HepG2 (cell line): ENCODE measurements at regions not wholly inside any gene's neighbourhood (a gene's known extent, or its start where the extent isn't known, plus 50 kb on each side); places are given as distances from the start of the nearest gene placed in this dataset.

Experiments used
- ATAC-seq: fragments of 200-7000 bp; cut with Tn5 transposase; 3 replicates; pipeline ENCODE4 v1.9.1; 2020; ENCODE audit warnings: mild to moderate bottlenecking, moderate library complexity
- BruUV-seq: library from RNA; stranded (reverse); fragments of 400-500 nt; replicated peaks from 2 replicates; lab custom pipeline; 2021; lab: Mats Ljungman, UMichigan
- CTCF ChIA-PET: fragments of 300-600 bp; formaldehyde crosslinking; extraction: SDS; loops from one replicate; lab custom pipeline; 2021; ENCODE audit warnings: low total read pairs, inconsistent platforms, low intra/inter-chr PET ratio; lab: Yijun Ruan, JAX
- POLR2A ChIA-PET: fragments of 350-600 bp; sonication (Branson Sonifier 250); formaldehyde crosslinking; loops from one replicate; lab custom pipeline; 2020; ENCODE audit warnings: antibody characterized with exemption, inconsistent platforms; lab: Yijun Ruan, JAX
- DNase-seq: peaks from one replicate; pipeline ENCODE4 v3.0.0-alpha.2; 2015; ENCODE audit warnings: low spot score
- FAIRE-seq: peaks from 3 replicates; lab custom pipeline; 2011; peaks lifted over from hg19 to GRCh38; lab: Jason Lieb, UNC
- H2AFZ ChIP-seq: one replicate; pipeline ENCODE4 v1.6.1; 2011; ENCODE audit warnings: low read length, inconsistent platforms
- H3K27ac ChIP-seq: fragments of 300-600 bp; 3 replicates; pipeline ENCODE4 v1.8.0; 2011; ENCODE audit warnings: mixed run types, mild to moderate bottlenecking, mixed read lengths, low read length, inconsistent platforms; ENCODE audit not compliant: insufficient read depth; ENCODE audit errors: extremely low read length
- H3K27me3 ChIP-seq, 2 experiments: fragments of 200-600 bp in 1 of 2; 2 replicates in 1 of 2; 3 replicates in 1 of 2; pipeline versions ENCODE4 v1.6.0 to v1.8.0; 2011; ENCODE audit warnings: low read length in 2 of 2, mild to moderate bottlenecking in 2 of 2, moderate library complexity in 2 of 2, inconsistent platforms in 1 of 2; ENCODE audit not compliant: insufficient read depth in 2 of 2, control insufficient read depth in 1 of 2
- H3K36me3 ChIP-seq, 2 experiments: fragments of 200-600 bp in 1 of 2; replicated peaks in 1 of 2; 2 replicates in 1 of 2; 3 replicates in 1 of 2; pipeline versions ENCODE4 v1.5.1 to v1.8.0; 2011; ENCODE audit warnings: low read length in 2 of 2, inconsistent platforms in 1 of 2; ENCODE audit not compliant: insufficient read depth in 2 of 2, control insufficient read depth in 1 of 2
- H3K4me1 ChIP-seq: 2 replicates; pipeline ENCODE4 v1.5.1; 2012; ENCODE audit warnings: low read length, inconsistent platforms; ENCODE audit not compliant: insufficient read depth
- H3K4me2 ChIP-seq: 2 replicates; pipeline ENCODE4 v1.6.0; 2011; ENCODE audit warnings: low read depth, low read length, inconsistent platforms
- H3K4me3 ChIP-seq, 3 experiments: fragments of 200-600 bp in 1 of 3; sonication (generic), shearing (Covaris generic) in 1 of 3; replicated peaks in 1 of 3; 2 replicates each; pipeline ENCODE4 v1.5.1; 2011 to 2016; ENCODE audit warnings: low read length in 3 of 3, inconsistent platforms in 2 of 3, low read depth in 2 of 3, mild to moderate bottlenecking in 2 of 3, control low read depth in 1 of 3, mixed read lengths in 1 of 3; ENCODE audit not compliant: insufficient read depth in 1 of 3
- H3K79me2 ChIP-seq: one replicate; pipeline ENCODE4 v1.6.1; 2011; ENCODE audit warnings: low read length, inconsistent platforms; ENCODE audit not compliant: insufficient read depth
- H3K9ac ChIP-seq: 2 replicates; pipeline ENCODE4 v1.6.0; 2011; ENCODE audit warnings: mild to moderate bottlenecking, low read depth, low read length, inconsistent platforms; ENCODE audit not compliant: insufficient read depth
- H3K9me3 ChIP-seq: 2 replicates; pipeline ENCODE4 v1.5.1; 2012; ENCODE audit warnings: mild to moderate bottlenecking, low read length
- H4K20me1 ChIP-seq: 2 replicates; pipeline ENCODE4 v1.6.0; 2011; ENCODE audit warnings: inconsistent platforms, mild to moderate bottlenecking, low read length, moderate library complexity; ENCODE audit not compliant: insufficient read depth
- GATAD1 ChIP-seq: IDR thresholded peaks from 2 replicates; pipeline ENCODE4 v1.6.1; 2016; ENCODE audit warnings: missing genetic modification reagents, missing compliant biosample characterization
- HNF4A ChIP-seq: sonication (generic); formaldehyde crosslinking; IDR thresholded peaks from 2 replicates; pipeline ENCODE4 v1.4.0; 2020; ENCODE audit warnings: missing genetic modification reagents
- MLLT10 ChIP-seq: sonication (generic); formaldehyde crosslinking; IDR thresholded peaks from 2 replicates; pipeline ENCODE4 v1.4.0; 2020; ENCODE audit warnings: missing genetic modification reagents
- MTF2 ChIP-seq: sonication (generic); formaldehyde crosslinking; IDR thresholded peaks from 2 replicates; pipeline ENCODE4 v1.5.0; 2020; ENCODE audit warnings: missing genetic modification reagents, borderline replicate concordance
- NFYB ChIP-seq: sonication (generic); formaldehyde crosslinking; IDR thresholded peaks from 2 replicates; pipeline ENCODE4 v1.4.0; 2020; ENCODE audit warnings: missing genetic modification reagents
- SAP130 ChIP-seq: IDR thresholded peaks from 2 replicates; pipeline ENCODE4 v1.6.1; 2016; ENCODE audit warnings: low read depth
- SSRP1 ChIP-seq: IDR thresholded peaks from 2 replicates; pipeline ENCODE4 v1.6.1; 2016; ENCODE audit warnings: control low read depth
- ZFP37 ChIP-seq: sonication (generic); formaldehyde crosslinking; IDR thresholded peaks from 2 replicates; pipeline ENCODE4 v1.4.0; 2020; ENCODE audit warnings: missing genetic modification reagents, borderline replicate concordance
- ZNF20 ChIP-seq: sonication (generic); formaldehyde crosslinking; IDR thresholded peaks from 2 replicates; pipeline ENCODE4 v1.4.0; 2020; ENCODE audit warnings: mild to moderate bottlenecking, moderate library complexity, missing genetic modification reagents
- ZNF329 ChIP-seq: sonication (generic); formaldehyde crosslinking; IDR thresholded peaks from 2 replicates; pipeline ENCODE4 v1.9.0; 2021; ENCODE audit warnings: low read depth, mild to moderate bottlenecking, missing genetic modification reagents
- ZNF563 ChIP-seq: sonication (generic); formaldehyde crosslinking; IDR thresholded peaks from 2 replicates; pipeline ENCODE4 v1.8.0; 2022; ENCODE audit warnings: mild to moderate bottlenecking, moderate library complexity, missing genetic modification reagents
- ZSCAN20 ChIP-seq: sonication (generic); formaldehyde crosslinking; IDR thresholded peaks from 2 replicates; pipeline ENCODE4 v1.4.0; 2020; ENCODE audit warnings: missing genetic modification reagents, mild to moderate bottlenecking, borderline replicate concordance
- WGBS: methylation state at CpG from one replicate; pipeline ENCODE4 v1.1.6; 2017; ENCODE audit warnings: low lambda C conversion rate; 5-methylcytosine and 5-hydroxymethylcytosine counted together
- in situ Hi-C: cut with HindIII; loops from 2 replicates; pipeline ENCODE4 v1.10.0; 2017; ENCODE audit warnings: low pct_unique_long_range_greater_than_20kb; ENCODE audit not compliant: extremely low pct_ligation_motif_present
- intact Hi-C: fragments of 100-400 bp; cut with micrococcal nuclease; formaldehyde crosslinking; loops from one replicate; pipeline ENCODE4 v1.10.0; 2022; ENCODE audit not compliant: unreplicated experiment
- TF ChIP-seq, protein P1 (sequence below), 2 experiments: fragments of 450-650 bp in 1 of 2; sonication (generic) in 1 of 2; formaldehyde crosslinking; IDR thresholded peaks; 2 replicates each; pipeline versions ENCODE4 v1.5.0 to v1.8.0; 2020 to 2022; ENCODE audit warnings: mild to moderate bottlenecking in 1 of 2, missing genetic modification reagents in 1 of 2
- TF ChIP-seq, protein P2 (sequence below): sonication (generic); formaldehyde crosslinking; IDR thresholded peaks from 2 replicates; pipeline ENCODE4 v1.8.0; 2022; ENCODE audit warnings: missing genetic modification reagents, mild to moderate bottlenecking, borderline replicate concordance
- TF ChIP-seq, protein P3 (sequence below): sonication (generic); formaldehyde crosslinking; conservative IDR thresholded peaks from 2 replicates; pipeline ENCODE4 v1.5.0; 2020; ENCODE audit warnings: missing genetic modification reagents
- TF ChIP-seq, protein P4 (sequence below): sonication (generic); formaldehyde crosslinking; IDR thresholded peaks from 2 replicates; pipeline ENCODE4 v1.8.1; 2022; ENCODE audit warnings: mild to moderate bottlenecking, missing genetic modification reagents
- TF ChIP-seq, protein P5 (sequence below): sonication (generic); formaldehyde crosslinking; IDR thresholded peaks from 2 replicates; pipeline ENCODE4 v1.4.0; 2020; ENCODE audit warnings: mild to moderate bottlenecking, missing genetic modification reagents

DNA sequence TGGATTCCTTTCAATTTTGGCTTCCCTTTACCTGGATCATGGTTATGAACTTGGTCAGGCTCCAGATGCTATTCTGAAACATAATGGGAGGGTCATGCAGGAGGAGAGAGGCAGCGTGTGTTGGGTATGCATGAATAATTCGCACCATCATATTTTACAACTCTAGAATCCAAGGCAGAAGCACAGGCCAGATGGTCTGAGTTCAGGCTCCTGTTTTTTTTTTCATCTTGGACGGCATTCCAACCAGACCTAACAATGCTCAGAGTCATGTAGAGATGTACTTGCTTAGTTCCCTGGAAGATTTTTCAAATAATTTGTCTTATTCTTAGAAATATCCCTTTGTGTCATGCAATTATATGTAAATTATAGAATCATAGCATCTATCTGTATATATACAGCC is 393.5 kb downstream of the JRKL start:
- no TSS peak for BruUV-seq

DNA sequence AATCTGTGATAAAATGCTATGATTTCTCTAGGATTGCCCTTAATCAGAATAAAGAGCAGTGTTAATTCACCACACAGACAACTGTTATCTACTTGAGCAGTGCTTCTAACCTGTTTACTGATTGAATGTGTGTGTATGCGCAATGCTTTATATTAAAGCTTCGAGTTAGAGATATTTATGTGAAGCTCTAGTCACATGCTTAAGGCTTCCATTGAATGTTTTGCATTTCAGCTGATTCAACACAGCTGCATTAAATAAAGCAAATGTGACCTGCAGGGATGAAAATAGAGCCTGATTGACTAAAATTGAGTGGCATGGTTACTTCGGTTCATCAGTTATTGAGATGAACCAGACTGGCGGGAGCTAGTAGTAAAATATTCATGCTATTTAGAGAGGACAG is 395.3 kb downstream of the JRKL start:
- WGBS, result 2% methylated on average over 4 of the region's 4 CpGs
- H3K4me3 ChIP-seq, result no peak overlapping the region
- H3K9me3 ChIP-seq, result no peaks in the 10 kb centered on the region
- H2AFZ ChIP-seq, result no peak overlapping the region
- intact Hi-C loops, result no loop called here
- no peak overlapping the region for H3K9ac ChIP-seq
- H3K4me1 ChIP-seq, result no peaks in the 10 kb centered on the region
- H3K36me3 ChIP-seq, result no peaks in the 10 kb centered on the region
- FAIRE-seq (no peak), DNase-seq (no peak), ATAC-seq (no peak)
- H4K20me1 ChIP-seq, result no peaks in the 10 kb centered on the region
- ChIA-PET POLR2A (no interaction called here), CTCF (no interaction called here)
- in situ Hi-C loops, result no loop called here
- H3K79me2 ChIP-seq, result no peaks in the 10 kb centered on the region
- BruUV-seq, result no TSS peak
- no peak overlapping the region for H3K4me2 ChIP-seq
- H3K27ac ChIP-seq, result no peak overlapping the region
- H3K27me3 ChIP-seq, result no peaks in the 10 kb centered on the region
- TF ChIP-seq ZNF20 (CRISPR knock-in tag) (no peak), ZSCAN20 (CRISPR knock-in tag) (no peak), GATAD1 (CRISPR knock-in tag) (no peak), ZNF563 (no peak), MLLT10 (CRISPR knock-in tag) (no peak), SSRP1 (CRISPR knock-in tag) (no peak), ZFP37 (CRISPR knock-in tag) (no peak), SAP130 (no peak), HNF4A (CRISPR knock-in tag) (no peak)
- TF ChIP-seq, protein P1, sequence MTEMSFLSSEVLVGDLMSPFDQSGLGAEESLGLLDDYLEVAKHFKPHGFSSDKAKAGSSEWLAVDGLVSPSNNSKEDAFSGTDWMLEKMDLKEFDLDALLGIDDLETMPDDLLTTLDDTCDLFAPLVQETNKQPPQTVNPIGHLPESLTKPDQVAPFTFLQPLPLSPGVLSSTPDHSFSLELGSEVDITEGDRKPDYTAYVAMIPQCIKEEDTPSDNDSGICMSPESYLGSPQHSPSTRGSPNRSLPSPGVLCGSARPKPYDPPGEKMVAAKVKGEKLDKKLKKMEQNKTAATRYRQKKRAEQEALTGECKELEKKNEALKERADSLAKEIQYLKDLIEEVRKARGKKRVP (CRISPR knock-in tag; IDR thresholded peaks at IDR 0.05), result no peak
- TF ChIP-seq, protein P2, sequence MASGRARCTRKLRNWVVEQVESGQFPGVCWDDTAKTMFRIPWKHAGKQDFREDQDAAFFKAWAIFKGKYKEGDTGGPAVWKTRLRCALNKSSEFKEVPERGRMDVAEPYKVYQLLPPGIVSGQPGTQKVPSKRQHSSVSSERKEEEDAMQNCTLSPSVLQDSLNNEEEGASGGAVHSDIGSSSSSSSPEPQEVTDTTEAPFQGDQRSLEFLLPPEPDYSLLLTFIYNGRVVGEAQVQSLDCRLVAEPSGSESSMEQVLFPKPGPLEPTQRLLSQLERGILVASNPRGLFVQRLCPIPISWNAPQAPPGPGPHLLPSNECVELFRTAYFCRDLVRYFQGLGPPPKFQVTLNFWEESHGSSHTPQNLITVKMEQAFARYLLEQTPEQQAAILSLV (CRISPR knock-in tag), result no peak
- TF ChIP-seq, protein P3, sequence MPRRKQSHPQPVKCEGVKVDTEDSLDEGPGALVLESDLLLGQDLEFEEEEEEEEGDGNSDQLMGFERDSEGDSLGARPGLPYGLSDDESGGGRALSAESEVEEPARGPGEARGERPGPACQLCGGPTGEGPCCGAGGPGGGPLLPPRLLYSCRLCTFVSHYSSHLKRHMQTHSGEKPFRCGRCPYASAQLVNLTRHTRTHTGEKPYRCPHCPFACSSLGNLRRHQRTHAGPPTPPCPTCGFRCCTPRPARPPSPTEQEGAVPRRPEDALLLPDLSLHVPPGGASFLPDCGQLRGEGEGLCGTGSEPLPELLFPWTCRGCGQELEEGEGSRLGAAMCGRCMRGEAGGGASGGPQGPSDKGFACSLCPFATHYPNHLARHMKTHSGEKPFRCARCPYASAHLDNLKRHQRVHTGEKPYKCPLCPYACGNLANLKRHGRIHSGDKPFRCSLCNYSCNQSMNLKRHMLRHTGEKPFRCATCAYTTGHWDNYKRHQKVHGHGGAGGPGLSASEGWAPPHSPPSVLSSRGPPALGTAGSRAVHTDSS (CRISPR knock-in tag), result no peak

More for the DNA sequence above, 393.5 kb downstream of the JRKL start:
- intact Hi-C loops (no loop called here), in situ Hi-C loops (no loop called here)
- FAIRE-seq (no peak), DNase-seq (no peak), ATAC-seq (no peak)
- H3K4me1 ChIP-seq, result no peaks in the 10 kb centered on the region
- H3K9me3 ChIP-seq, result no peaks in the 10 kb centered on the region
- H3K36me3 ChIP-seq, result no peaks in the 10 kb centered on the region
- H4K20me1 ChIP-seq, result no peaks in the 10 kb centered on the region
- H3K4me3 ChIP-seq, result no peak overlapping the region
- CTCF ChIA-PET, result no interaction called here
- POLR2A ChIA-PET, result no interaction called here
- H3K4me2 ChIP-seq, result no peak overlapping the region
- H3K27me3 ChIP-seq, result no peaks in the 10 kb centered on the region
- no peak overlapping the region for H3K27ac ChIP-seq
- no peaks in the 10 kb centered on the region for H3K79me2 ChIP-seq
- no peak for TF ChIP-seq ZNF329
- TF ChIP-seq, protein P4, sequence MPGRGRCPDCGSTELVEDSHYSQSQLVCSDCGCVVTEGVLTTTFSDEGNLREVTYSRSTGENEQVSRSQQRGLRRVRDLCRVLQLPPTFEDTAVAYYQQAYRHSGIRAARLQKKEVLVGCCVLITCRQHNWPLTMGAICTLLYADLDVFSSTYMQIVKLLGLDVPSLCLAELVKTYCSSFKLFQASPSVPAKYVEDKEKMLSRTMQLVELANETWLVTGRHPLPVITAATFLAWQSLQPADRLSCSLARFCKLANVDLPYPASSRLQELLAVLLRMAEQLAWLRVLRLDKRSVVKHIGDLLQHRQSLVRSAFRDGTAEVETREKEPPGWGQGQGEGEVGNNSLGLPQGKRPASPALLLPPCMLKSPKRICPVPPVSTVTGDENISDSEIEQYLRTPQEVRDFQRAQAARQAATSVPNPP, result no peak
- TF ChIP-seq NFYB, result no peak
- TF ChIP-seq, protein P5, sequence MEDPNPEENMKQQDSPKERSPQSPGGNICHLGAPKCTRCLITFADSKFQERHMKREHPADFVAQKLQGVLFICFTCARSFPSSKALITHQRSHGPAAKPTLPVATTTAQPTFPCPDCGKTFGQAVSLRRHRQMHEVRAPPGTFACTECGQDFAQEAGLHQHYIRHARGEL (CRISPR knock-in tag), result no peak
- TF ChIP-seq MTF2 (CRISPR knock-in tag), result no peak
- 5% methylated on average over 3 of the region's 3 CpGs for WGBS
- H3K9ac ChIP-seq, result no peak overlapping the region
- H2AFZ ChIP-seq, result no peak overlapping the region
